Right ventricle myocardium inferior (tissue), 1 donor: ENCODE measurements at regions not wholly inside any gene's neighbourhood (a gene's known extent, or its start where the extent isn't known, plus 50 kb on each side); places are given as distances from the start of the nearest gene placed in this dataset.

Experiments used
- ATAC-seq: fragments of 200-7000 bp; cut with Tn5 transposase; one replicate; pipeline ENCODE4 v1.9.1; 2020; ENCODE audit warnings: mild to moderate bottlenecking, moderate library complexity
- DNase-seq: peaks from one replicate; pipeline ENCODE4 v3.0.0; 2021; ENCODE audit errors: missing footprints
- intact Hi-C: fragments of 100-400 bp; cut with DNase I; formaldehyde crosslinking; loops from one replicate; pipeline ENCODE4 v1.11.0; 2022
- donor health status: DM: no; HTN: yes; CAD: no; lungs with severe emphysema.

- DNase-seq, result no peak
These were observed 95.5 kb upstream of the KLHL1 start for GRCh38 chr13:70203661-70204229.

DNA sequence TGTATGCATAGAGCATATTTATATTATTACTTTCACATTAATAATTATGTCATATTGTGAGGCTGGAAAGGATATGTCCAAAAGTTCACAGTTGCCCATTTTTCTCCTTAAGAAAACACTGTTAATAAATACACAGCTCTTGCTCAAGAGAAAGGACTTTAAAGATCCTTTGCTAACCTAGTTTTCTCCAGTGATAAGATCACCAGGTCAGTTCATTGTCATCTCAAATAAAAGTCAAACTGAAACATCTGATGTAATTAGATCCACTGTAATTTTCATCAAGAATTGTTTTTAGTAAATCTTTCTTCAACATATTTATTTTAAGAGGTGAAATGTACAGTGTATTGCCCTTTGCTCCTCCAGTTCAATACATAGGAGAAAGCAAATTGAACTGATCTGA is 82.8 kb upstream of the KLHL1 start:
- DNase-seq (no peak), ATAC-seq (no peak)
- intact Hi-C loops, result no loop called here

More at GRCh38 chr13:70203661-70204229, 95.5 kb upstream of the KLHL1 start:
- no peak for ATAC-seq
- intact Hi-C loops, result no loop called here

GRCh38 chr13:70189981-70190380 is 81.7 kb upstream of the KLHL1 start:
- DNase-seq (no peak), ATAC-seq (no peak)
- intact Hi-C loops, result no loop called here

DNA sequence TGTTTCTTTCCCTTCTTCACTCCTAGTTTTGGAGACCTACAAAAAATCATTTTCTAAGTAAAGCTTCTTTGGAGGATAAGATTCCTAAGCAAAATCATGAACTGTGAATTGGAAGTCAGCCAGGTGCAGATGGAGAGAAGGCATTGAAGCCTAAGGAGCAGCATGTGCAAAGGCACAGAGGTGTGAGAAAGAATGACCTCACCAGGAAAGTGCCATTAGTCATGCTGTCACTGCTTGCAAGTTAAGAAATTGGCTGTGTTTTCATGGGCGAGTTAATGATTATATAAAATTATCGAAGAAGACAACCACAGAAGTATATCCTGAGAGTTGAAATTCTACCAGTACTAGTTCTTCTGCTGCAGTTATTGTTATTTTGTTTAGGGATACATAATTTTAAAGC is 80.3 kb upstream of the KLHL1 start:
- ATAC-seq (no peak), DNase-seq (no peak)
- intact Hi-C loops, result no loop called here

DNA sequence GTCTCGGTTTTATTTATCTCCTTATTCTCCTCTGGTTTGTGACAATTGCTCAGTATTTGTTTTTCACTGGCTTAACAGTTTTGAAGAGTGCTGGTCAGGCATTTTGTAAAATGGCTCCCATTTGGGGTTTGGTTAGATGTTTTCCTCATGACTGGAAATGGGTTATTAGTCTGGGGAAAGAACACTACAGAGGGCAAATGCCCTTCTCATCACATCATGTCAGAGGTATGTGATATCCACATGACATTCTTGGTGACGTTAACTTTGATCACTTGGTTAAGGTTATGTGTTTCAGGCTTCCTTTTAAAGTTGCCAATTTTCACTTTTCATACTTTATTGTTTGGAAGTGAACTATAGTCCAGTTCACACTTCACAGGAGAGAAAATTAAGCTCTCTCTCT is 74.8 kb upstream of the KLHL1 start:
- intact Hi-C loops, result no loop called here
- no peak for ATAC-seq
- DNase-seq, result no peak
